ENCODE measurements at regions not wholly inside any gene's neighbourhood (a gene's known extent, or its start where the extent isn't known, plus 50 kb on each side); places are given as distances from the start of the nearest gene placed in this dataset.

GRCh38 chr7:116083796-116084195 lies 53.2 kb upstream of the TFEC start:
- ATAC-seq: no peak
- no peak for DNase-seq (ENCODE audit: low spot score)

- no peak for ATAC-seq
Observed at GRCh38 chr7:116086547-116087045, 56.0 kb upstream of the TFEC start.

DNA sequence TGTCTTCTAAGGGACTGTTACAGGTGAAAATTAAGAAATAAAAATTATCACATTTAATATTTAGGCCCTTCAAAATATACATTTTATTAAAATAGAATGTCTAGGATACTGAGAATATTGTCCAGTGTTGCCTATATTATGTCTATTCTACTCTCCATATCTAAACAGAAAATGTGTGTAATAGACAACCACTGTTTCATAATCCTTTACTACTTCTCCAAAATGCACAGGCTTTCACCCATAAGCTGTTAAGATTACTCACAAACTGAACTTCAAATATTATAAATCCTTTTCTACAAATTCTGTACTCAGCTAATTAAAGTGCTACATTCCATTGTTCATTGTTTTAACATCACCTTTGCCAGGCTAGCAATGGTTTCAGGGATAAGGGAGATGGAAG lies 56.7 kb upstream of the TFEC start:
- no peak for DNase-seq (ENCODE audit: low spot score)
- ATAC-seq: no peak

More at GRCh38 chr7:116086547-116087045, 56.0 kb upstream of the TFEC start:
- no peak for DNase-seq (ENCODE audit: low spot score)

- DNase-seq (ENCODE audit: low spot score) (no peak), ATAC-seq (no peak)
Observed at GRCh38 chr7:116087984-116088383, 57.4 kb upstream of the TFEC start.

GRCh38 chr7:116089293-116089692 lies 58.7 kb upstream of the TFEC start:
- no peak for ATAC-seq

DNA sequence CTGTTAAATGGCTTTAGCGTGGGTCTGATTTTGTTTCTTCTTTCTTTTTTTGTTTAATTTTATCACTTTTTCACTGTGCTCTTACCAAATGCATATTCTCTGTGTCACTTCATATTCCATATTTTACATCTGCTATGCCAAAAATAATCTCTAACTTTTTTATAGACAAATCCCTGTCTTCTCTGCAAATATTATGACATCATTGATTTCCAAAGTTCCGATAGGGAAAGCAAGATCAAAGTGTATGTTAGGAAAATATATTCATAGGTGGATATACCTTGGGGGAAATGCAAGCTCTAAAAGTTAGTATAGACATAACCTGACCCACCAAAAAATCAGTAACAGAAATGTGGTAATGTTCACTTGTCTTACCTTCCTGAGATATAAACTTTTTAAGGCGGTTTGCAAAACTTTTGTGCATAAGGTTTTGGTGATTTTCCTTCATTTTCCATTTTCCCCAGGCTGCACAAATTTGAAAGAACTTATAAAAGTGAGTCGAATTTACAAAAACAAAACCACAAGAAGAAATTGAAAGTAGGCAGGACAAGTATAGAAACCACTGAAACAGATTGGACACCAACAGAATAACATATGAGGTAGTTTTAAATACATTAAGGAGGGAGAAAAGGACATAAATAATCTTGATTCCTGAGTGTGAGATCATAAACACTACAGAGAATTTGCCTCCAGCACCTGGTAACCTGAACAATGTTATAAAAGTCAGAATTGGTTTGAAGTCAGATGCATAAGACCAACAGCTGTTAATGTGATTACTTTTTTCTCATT lies 63.1 kb upstream of the TFEC start:
- ATAC-seq (no peak), DNase-seq (ENCODE audit: low spot score) (no peak)

More at GRCh38 chr7:116089293-116089692, 58.7 kb upstream of the TFEC start:
- no peak for DNase-seq (ENCODE audit: low spot score)

DNA sequence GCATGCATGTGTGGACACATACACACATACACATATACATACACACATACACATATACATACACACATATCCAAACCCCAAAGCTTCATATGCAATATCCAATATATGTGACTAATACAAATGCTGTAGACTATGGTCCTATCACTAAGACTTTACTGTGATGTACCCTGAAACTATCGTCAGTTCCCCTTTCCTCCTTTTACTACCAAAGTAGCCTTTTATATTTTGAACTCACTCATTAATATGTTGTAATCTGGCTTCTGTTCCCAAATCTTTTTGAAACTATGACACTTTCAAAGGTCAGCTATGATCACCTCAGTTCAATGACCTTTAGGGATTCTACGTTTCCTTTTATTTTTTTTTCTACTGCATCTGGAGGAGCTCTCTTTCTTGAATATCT lies 64.8 kb upstream of the TFEC start:
- DNase-seq (ENCODE audit: low spot score) (no peak), ATAC-seq (no peak)

DNA sequence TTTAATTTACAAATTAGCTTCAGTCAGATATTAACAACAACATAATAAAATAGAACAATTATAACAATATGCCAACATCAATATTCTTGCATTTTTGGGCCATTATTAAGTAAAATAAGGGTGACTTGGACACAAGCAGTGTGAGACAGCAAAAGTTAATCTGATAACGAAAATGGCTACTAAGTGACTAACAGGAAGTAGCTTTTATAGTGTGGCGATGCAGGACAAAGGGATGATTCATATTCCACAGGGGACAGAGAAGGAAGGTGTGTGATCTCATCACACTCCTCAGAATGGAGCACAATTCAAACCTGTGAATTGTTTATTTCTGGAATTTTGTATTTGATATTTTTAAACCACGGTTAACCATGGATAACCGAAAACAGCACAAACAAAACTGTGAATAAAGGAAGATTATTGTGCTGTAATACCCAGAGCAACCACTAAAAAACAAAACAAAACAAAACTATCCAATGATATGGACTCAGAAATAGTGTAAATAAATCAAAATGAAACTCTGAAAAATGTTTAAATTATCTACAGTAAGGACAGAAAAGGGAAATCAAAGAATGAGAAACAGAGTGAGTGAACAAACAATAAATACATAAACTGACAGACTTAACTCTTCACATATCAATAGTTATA lies 66.9 kb upstream of the TFEC start:
- DNase-seq (ENCODE audit: low spot score) (no peak), ATAC-seq (no peak)

DNA sequence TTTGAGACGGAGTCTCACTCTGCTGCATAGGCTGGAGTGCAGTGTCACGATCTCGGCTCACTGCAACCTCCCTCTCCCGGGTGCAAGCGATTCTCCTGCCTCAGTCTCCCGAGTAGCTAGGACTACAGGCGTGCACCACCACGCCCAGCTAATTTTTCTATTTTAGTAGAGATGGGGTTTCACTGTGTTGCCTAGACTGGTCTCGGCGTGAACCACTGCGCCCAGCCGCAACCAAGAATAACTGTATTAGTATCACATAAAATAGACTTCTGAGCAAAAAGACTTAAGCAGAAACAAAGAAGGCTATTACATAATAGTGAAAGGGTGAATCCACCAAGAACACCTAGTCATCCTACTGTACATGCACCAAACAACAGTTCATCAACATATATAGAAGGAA lies 67.6 kb upstream of the TFEC start:
- DNase-seq (ENCODE audit: low spot score) (no peak), ATAC-seq (no peak)

DNA sequence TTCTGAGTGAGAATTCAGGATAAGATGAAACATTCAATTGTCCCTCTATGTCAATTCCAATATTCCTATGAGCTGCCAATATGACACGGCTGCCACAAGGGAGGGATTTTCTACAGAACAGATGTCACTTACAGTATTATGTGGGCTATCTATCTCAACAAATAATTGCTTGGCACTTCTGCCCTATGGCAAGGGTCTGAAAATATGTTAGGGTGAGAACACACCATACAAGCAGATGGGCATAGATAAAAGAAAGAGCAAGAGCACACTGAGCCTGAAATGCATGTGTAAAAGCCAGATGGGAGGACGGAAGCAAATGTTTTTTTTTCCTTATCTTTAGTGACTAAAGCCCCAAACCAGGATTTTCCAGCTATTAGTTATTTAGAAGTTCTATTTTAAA lies 70.1 kb upstream of the TFEC start:
- ATAC-seq (no peak), DNase-seq (ENCODE audit: low spot score) (no peak)

GRCh38 chr7:116101704-116102103 lies 71.1 kb upstream of the TFEC start:
- DNase-seq (ENCODE audit: low spot score): no peak
- no peak for ATAC-seq

- no peak for DNase-seq (ENCODE audit: low spot score)
- no peak for ATAC-seq
Observed at GRCh38 chr7:116111475-116111874, 80.9 kb upstream of the TFEC start.

DNA sequence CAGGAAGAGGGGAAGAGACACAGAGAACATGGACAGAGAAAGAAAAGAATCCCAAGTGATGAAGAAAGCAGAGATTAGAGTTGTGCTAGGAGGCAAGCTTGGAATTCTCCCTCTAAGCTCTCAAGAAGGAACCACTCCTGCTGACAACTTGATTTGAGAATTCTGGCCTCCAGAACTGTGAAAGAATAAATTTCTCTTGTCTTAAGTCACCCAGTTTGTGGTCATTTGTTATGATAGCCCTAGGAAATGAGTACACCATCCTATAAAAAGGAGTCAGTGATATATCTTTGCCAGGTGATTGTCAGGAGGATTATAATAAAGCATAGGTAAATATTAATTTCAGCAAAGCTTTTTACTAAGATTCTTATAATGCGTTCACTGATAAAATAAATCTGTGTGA lies 82.7 kb upstream of the TFEC start:
- DNase-seq (ENCODE audit: low spot score) (no peak), ATAC-seq (no peak)

DNA sequence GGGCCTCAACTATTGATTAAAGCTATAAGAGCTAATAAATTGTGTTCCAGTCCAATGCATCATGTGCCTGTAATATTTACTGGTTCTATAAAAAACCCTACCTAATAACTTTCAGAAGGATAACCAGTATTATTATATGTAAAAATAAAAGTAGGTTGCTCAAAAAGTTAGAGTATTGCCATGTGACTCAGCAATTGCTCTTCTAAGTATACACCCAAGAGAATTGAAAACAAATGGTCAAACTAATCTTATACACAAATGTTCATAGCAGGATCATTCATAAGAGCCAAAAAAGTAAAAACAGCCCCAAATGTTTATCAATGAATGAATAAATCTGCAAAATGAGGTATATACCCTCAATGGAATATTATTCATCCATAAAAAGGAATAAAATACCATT lies 89.5 kb upstream of the TES start:
- DNase-seq (ENCODE audit: low spot score) (no peak), ATAC-seq (no peak)

DNA sequence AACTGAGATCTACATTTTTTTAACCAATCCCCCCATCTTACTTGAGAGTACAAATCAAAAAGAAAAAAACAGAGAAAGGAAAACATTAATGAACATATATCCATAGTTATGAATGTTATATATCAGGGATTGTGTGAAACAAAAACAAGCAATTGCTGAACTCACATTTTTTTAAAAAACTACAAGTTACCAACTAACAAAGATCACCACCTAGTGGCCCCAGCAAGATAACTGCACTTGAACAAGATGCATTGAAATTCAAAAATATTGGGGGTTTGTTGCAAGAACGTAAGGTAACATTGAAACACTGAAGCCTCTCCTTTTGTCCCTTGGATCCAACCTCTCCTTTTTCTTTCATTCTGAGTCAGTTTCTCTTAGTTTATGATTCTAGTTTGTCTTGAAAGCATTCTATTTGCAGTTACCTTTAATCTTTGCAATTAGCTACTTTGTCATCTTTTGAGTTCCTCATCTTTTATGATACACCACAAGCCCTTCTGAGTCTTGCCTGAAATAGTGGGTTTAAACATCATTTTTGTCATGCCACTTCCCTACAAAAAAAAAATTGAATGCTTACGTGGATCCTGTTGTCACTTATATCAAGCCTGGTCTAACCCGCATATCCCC lies 87.3 kb upstream of the TES start:
- ATAC-seq: peak; percentile 54
- no peak for DNase-seq (ENCODE audit: low spot score)

DNA sequence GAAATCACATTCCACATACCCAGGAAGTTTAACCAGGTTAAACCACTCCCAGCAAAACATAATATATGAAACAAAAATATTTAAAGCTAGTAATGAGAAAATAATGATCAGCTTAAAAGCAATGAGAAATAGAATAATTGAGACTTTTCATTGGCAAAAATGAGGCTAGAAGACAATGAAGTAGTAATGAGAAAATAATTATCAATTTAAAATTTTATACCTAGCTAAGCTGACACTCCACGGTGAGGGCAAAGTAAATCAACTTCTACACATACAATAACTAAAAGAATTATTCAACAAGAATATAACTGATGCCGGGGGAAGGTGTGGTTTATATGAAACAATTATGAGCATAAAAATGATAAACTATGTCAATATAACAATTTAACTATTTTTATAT lies 82.2 kb upstream of the TES start:
- DNase-seq (ENCODE audit: low spot score): no peak
- no peak for ATAC-seq

DNA sequence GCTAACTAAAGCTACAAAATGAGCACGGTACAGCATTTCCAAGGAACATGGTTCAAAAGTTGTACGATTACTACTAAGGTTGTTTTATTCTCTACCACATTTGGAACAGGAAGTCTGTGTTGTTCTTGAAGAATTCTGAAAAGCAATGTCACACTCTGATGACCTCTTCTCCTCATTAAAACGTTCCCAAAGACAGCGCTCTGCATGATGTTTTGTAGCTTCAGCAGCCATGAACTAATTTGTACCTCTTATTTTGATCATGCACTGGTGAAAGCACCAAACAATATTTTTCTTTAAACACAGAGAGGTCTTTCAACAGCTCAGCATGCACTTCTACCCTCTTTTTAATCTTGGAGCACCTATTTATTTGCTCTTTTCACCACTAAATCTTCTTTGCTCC lies 75.0 kb upstream of the TES start:
- DNase-seq (ENCODE audit: low spot score): no peak
- ATAC-seq: no peak

- no peak for DNase-seq (ENCODE audit: low spot score)
Observed at GRCh38 chr7:116138202-116138801, 72.0 kb upstream of the TES start.

DNA sequence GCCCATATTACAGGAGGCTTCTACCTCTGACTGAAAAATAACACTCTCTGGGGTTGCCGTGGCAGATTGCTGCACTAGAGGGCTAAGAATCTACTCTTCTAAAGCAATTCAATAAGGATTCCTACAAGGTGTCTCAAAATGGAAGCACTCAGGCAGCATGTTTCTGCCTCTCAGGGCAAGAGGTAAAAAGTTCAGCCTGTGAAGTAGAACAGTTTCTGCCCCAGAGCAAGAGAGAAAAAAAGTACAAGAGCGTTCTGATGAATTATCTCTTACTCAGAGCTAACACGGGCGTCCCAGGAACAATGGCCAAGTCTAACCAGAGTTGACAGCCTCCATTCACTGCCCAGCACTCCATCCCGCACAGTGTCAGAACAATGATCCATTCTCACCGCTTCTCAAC lies 71.3 kb upstream of the TES start:
- no peak for DNase-seq (ENCODE audit: low spot score)
- no peak for ATAC-seq

More at GRCh38 chr7:116138202-116138801, 72.0 kb upstream of the TES start:
- peak; percentile 94 for ATAC-seq

DNA sequence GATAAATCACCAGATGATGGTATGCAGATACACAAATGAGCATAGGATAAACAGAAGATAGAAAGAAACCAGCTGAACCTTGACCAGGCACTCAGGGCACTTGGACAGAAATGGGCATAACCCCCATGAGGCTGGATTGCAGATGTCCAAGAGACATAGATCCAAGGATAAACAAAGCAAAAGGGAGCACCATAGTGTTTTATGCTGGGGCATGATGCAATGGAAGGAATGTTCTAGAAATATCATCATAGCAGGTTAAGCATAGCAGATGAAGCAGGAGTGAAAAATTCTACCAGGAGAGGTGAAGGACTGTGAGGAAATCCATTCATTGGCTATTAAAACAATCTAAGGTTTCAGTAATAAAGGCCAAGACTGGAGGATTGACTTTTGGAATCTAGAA lies 70.5 kb upstream of the TES start:
- no peak for ATAC-seq
- no peak for DNase-seq (ENCODE audit: low spot score)

- no peak for ATAC-seq
- DNase-seq (ENCODE audit: low spot score): no peak
Observed at GRCh38 chr7:116142374-116142773, 68.0 kb upstream of the TES start.

DNA sequence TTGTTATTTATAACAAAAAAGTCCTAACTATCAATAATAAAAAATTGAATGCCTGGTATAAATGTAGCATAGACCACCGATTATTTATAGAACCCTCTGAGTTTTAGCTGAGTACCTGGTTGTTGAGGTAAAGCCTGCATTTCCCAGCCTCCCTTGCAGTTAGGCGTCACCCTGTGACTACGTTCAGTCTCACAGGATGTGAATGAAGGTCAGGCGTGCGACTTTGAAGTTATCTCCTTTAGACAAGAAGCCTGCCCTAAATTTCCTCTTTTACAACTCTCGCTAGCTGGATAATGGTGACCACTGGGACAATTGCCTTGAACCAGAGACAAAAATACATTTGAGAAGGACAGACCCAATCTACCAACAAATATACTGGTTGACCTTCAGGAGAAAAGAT lies 67.5 kb upstream of the TES start:
- no peak for DNase-seq (ENCODE audit: low spot score)
- no peak for ATAC-seq
